Activated T-helper 9 cell treated with anti-CD3 and anti-CD28 coated beads, Interleukin-2, amount 50 U/mL, for 16 hours (primary cell): ENCODE measurements at regions not wholly inside any gene's neighbourhood (a gene's known extent, or its start where the extent isn't known, plus 50 kb on each side); places are given as distances from the start of the nearest gene placed in this dataset.
"Not testable (repeated sequence)": the region's sequence is repeated elsewhere in the genome, so short reads cannot be mapped to it uniquely, and the experiment has no call there.

ENCODE experiments used
- DNase-seq: peaks from one replicate; pipeline ENCODE4 v3.0.0-alpha.2; 2020; ENCODE audit warnings: low read depth

GRCh38 chr10:120204877-120205276, 252.2 kb upstream of the PLPP4 start:
- no peak for DNase-seq

- DNase-seq, result no peak
These were observed 251.5 kb upstream of the PLPP4 start for GRCh38 chr10:120205368-120206018.

- DNase-seq, result no peak
These were observed 248.5 kb upstream of the PLPP4 start for GRCh38 chr10:120208488-120208887.

- no peak for DNase-seq
These were observed 247.8 kb upstream of the PLPP4 start for GRCh38 chr10:120209124-120209762.

- DNase-seq, result no peak
These were observed 244.8 kb upstream of the PLPP4 start for GRCh38 chr10:120212275-120212674.

GRCh38 chr10:120213283-120213682, 243.7 kb upstream of the PLPP4 start:
- not testable (repeated sequence) for DNase-seq

GRCh38 chr10:120217736-120218135, 239.3 kb upstream of the PLPP4 start:
- no peak for DNase-seq

GRCh38 chr10:120221873-120222485, 235.0 kb upstream of the PLPP4 start:
- no peak for DNase-seq

- no peak for DNase-seq
These were observed 227.4 kb upstream of the PLPP4 start for GRCh38 chr10:120229641-120230040.

GRCh38 chr10:120239695-120240094, 217.3 kb upstream of the PLPP4 start:
- DNase-seq, result not testable (repeated sequence)

GRCh38 chr10:120251821-120252442, 205.1 kb upstream of the PLPP4 start:
- no peak for DNase-seq

GRCh38 chr10:120253131-120253530, 203.9 kb upstream of the PLPP4 start:
- no peak for DNase-seq

- no peak for DNase-seq
These were observed 196.6 kb upstream of the PLPP4 start for GRCh38 chr10:120260456-120260855.

GRCh38 chr10:120262857-120263547, 194.0 kb upstream of the PLPP4 start:
- DNase-seq, result no peak

- no peak for DNase-seq
These were observed 191.0 kb upstream of the PLPP4 start for GRCh38 chr10:120266022-120266421.

- DNase-seq, result no peak
These were observed 186.1 kb upstream of the PLPP4 start for GRCh38 chr10:120270906-120271305.

GRCh38 chr10:120271696-120272095, 185.3 kb upstream of the PLPP4 start:
- no peak for DNase-seq

- DNase-seq, result no peak
These were observed 184.7 kb upstream of the PLPP4 start for GRCh38 chr10:120272350-120272749.

- no peak for DNase-seq
These were observed 179.0 kb upstream of the PLPP4 start for GRCh38 chr10:120278069-120278468.

GRCh38 chr10:120279196-120279595, 177.8 kb upstream of the PLPP4 start:
- no peak for DNase-seq

- no peak for DNase-seq
These were observed 174.6 kb upstream of the PLPP4 start for GRCh38 chr10:120282421-120282820.

- DNase-seq, result no peak
These were observed 174.1 kb upstream of the PLPP4 start for GRCh38 chr10:120282846-120283492.
